Activated CD8-positive, alpha-beta memory T cell treated with anti-CD3 and anti-CD28 coated beads, Interleukin-2, amount 50 U/mL, for 24 hours (primary cell): ENCODE measurements at regions not wholly inside any gene's neighbourhood (a gene's known extent, or its start where the extent isn't known, plus 50 kb on each side); places are given as distances from the start of the nearest gene placed in this dataset.
"Not testable (repeated sequence)": the region's sequence is repeated elsewhere in the genome, so short reads cannot be mapped to it uniquely, and the experiment has no call there.

ENCODE experiments used
- DNase-seq: peaks from one replicate; pipeline ENCODE4 v3.0.0-alpha.2; 2020; ENCODE audit errors: extremely low read depth

DNA sequence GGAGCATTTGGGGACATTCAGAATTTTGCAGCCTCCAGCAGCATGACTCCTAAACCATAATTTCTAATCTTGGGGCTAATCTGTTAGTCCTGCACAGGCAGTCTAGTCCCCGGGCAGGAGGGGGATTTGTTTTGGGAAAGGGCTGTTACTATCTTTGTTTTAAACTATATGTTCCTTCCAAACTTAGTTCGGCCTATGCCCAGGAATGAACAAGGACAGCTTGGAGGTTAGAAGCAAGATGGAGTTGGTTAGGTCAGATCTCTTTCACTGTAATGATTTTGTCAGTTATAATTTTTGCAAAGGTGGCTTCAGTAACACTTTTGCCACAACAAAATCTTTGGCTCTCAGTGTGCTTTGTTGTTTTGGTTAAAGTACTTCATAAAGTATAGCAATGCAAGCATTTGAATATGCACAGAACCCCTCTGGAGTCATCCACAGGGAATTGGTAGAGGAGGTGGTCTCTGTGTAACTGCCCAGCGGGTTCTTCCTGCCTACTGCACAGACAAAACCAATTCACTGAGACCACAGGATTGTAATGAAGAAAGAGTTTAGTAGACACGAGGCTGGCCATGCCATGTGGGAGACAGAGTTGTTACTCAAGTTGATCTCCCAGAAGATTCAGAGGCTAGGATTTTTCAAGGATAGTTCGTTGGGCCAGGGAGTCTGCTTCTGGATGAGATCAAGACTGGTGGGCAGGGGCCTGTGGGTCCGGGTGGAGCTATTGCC lies 224.1 kb upstream of the MYLIP start:
- DNase-seq, result no peak

DNA sequence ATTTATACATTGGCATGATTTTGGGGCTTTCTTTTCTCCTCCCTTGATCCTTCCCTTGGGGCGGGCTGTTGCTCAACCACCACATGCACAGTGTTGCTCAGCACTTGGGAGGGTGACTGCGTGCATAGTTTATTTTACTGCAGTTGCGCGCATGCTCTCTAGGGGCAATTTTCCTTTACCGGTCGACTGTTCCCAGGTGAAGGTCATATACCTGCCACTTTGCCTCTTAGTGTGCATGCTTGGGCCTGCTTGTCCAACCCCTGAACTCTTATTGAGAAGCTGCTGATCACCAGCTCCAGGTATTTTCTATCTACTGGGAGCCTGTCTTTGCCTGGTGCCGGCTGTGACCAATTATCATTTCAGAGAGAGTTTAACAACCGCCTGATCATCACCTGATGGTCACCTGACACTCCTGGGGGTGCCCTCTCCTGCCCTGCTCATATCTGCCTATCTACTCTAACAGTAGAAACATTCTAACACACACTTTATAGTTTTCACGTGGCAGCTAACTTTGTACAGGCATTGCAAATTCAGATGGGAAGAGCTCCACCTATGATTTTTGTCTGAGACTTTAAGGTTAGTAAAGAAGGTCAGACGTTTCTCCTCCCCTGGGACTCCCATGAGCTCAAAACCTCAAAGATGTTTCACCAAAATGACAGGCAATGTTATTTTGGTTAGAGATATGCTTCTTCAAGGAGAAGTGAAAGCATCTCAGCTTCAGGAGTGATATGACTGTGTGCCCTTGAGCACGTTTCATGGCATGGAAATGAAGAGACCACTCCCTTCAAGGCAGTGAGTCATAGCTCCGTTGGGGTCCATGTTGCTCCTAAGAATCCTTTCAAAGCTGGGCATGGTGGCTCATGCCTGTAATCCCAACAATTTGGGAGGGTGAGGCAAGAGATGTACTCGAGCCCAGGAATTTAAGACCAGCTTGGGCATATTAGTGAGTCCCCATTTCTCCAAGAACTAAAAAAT lies 227.5 kb upstream of the MYLIP start:
- DNase-seq, result no peak

DNA sequence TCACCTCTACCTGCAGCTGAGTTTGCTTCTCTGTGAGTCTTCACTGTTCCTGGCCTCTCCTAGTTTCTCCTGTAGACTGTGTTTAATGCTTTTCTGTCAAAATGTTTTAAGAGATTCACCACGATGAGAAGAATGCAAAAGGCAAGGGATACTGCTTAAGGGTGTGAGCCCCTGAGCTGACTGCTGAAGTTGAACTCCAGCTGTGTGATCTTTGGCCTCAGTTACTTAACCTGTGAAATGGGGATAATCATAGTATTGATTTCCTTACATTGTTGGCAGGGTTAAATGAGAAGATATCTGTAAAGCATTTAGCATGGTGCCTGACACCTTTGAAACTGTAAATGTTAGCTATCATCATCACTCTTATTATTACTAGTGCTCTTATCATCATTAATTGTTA lies 230.2 kb upstream of the MYLIP start:
- no peak for DNase-seq

DNA sequence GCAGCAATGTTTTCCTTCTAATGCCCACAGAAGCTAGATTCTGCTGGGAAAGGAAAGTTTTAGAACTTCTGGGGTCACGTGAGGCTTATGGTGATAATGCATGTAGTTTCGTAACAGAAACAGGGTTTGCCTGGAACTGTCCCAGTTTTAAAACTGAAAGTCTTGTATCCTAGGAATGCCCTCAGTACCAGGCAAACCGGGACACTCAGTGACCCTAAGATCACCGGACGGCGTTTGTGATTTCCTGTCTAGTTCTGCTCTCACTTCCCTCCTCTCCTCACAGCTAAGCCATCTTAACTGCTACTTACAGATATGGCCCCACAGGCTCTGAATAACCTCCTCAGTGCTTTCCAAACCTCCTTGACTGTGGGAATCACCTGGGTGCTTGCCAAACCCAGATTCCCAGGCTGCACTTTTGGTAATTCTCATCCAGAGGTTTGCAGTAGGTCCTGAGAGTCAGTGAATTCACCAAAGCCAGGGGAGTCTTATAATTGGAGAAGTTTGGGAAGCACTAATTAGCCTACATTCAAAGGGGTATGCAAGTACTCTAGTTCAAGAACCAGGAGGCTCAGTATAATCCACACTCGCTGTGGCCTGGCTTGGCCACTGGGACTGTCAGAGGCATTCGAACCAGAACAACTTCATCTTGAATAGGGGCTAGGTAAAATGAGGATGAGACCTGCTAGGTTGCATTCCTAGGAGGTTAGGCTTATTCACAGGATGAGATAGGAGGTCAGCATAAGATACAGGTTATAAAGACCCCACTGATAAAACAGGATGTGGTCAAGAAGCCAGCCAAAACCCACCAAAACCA lies 231.6 kb upstream of the MYLIP start:
- no peak for DNase-seq

DNA sequence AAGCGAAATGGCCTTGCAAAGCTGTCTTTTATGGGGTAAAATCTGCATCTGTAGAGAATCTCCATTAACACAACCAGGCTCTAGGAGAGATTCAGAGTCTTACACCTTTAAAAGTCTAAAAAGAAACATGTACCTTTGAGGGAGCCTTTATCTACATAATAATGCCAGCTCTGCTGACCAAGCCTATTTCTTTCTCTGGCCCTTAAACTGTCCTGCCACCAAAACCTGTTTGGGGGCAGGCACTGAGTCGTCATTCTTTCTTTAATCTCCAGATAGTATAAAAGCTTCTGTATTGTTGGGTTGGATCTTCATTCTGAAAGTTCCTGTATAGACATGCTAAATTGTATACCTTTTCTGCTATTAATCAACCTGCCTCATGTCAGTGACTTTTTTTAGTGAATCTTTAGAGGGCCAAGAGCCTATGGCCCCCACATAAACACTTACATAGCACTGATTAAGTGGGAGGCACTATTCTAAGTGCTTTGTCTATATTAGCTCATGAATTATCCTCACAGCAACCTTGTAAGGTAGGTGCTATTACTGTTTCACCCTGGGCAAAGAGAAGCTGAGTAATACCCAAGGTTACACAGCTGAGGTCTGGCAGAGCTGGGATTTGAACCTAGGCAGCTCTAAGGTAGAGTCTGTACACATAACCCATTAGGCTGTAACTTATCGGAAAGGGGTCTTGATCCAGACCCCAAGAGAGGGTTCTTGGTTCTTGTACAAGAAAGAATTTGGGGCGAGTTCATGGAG lies 232.3 kb upstream of the DTNBP1 start:
- no peak for DNase-seq

DNA sequence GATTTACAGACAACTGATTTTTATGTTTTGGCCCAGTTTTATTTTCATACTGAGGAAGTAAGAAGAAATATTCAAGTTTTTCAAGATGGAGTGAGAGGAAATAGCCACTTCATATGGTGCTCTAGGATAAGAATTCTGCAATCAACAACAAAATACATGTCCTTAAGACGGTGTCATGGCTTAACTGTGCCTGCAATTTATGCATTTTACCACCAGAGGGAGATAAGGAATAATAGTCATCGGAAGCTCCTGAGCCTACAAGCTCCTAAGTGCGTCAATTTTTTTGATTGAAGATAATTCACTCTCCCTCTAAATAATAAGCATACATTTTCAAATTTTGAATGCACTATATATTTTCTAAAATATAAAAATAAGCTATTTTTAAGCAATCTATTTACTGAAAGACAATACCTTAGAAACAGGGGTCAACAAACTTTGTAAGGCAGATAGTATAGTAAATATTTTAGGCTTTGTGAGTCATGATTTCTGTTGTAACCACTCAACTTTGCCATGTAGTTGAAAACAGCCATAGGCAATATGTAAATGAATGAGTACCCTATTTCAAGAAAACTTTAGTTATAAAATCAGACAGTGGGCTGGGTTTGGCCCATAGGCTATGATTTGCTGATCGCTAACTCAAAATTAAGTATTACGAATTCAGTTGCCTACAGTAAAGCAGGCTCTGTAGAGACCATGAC lies 230.9 kb upstream of the DTNBP1 start:
- DNase-seq, result no peak

DNA sequence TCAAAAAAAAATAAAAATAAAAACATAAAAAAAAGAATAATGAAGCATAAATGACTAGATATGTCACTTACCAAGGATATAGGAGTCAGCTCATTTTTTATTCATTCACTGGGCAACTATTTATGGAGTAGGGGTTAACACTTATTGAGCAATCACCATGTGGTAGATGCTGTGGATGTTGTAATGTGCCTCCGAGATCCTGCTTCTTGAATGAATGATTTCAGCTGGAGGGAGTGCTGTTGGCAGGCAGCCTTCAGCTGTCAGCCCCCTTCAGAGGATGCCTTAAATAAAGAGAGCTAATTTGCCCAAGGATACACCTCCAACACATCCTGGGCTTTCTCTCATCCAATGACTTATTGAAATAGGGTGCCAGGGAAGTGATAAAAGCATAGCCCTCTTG lies 229.5 kb upstream of the DTNBP1 start:
- DNase-seq, result no peak

DNA sequence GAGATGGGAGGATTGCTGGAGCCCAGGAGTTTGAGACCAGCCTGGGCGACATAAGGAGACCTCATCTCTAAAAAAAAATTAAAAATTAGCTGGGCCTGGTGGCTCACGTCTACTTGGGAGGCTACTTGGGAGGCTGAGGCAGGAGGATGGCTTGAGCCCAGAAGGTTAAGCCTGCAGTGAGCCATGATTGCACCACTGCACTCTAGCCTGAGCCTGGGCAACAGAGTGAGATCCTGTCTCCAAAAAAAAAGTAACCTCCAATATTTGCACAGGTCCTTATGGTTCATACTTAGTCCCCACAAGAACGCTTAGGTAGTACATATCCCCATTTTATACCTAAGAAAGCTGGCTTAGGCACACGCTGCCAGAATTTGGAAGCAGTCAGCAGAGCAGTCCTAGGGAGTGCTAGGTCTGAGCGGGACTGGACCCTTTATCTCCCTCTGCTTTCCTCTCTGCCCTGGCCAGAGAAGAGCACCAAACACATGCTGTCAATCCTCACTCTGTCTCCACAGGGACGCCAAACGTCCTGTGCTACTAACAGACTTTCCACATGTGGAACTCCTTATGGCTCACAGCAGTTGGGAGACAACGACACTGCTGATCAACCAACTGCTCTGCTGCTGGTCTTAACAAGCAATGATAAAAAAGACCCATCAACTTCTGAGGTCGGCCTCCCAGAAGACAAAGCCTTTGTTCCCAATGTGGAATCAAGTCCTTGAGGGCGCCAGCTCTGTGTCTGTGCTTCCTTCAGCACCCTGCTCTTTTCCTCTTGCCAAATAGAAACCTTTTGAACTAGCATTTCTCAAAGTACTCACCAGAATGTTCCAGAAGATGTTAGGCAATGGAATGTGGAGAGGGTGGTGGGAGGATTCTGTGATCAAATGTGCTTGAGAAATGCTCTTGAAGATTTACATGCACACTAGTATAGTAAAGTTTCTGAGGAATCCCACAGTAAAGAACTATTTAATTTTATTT lies 226.3 kb upstream of the DTNBP1 start:
- DNase-seq, result no peak

DNA sequence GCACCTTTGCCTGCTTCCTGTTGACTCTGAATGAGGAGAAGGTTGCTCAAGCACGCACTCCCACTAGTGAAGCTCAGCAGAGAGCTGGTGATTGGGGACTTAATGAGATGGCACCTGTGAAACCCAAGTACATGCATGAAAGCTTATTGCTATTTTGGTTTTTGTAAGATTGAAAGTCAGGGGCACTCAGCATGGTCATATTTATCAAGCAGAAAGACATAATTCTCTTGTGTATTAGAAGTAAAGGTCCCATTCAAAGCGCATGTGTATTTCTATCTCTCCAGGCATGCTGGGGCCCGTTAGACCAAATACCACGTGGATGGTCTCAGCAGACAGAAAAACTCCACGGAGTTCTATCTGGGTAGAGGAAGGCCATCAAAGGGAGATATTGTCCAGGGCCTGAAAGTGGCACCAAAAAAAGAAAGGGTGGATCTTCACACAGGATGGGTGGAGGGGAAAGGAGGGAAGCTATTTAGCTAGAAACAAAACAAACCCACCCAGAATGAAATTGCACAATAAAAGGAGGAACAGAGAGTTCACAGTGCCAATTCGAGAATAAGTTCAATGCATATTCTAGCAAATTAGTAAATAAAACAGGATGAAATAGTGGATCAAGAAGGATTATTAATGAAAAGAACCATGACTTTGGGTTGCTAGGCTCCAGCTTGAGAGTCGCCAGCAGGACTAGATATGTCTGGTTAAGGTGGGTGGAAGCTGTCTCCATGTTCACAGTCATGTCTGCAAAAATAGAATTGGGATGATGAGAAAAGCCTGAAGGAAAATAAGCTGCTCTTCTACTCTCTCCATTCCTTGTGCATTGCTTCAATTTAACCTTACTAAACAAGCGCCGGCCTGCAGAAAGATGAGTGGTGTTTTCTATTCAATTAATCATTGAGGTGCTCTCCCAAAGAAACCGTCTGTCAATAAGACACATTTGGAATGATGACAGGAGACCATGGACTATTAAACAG lies 224.9 kb upstream of the DTNBP1 start:
- no peak for DNase-seq

DNA sequence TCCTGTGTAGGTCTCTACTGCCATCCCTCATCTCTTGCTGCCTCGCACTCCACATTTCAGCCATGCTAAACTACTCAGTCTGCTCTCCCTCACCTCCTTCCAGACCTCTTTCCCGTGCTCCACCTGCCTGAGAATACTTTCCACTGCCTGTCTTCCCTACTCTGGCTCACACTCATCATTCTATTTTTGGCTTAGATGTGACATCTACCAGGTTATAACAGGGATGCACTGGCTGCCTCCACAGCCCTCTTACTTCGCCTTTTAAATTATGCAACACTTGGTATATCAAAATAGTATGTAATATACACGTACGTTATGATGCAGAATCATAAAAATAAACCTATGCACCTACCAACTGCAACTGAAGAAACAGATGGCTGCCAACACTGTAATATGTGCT lies 222.8 kb upstream of the DTNBP1 start:
- no peak for DNase-seq

DNA sequence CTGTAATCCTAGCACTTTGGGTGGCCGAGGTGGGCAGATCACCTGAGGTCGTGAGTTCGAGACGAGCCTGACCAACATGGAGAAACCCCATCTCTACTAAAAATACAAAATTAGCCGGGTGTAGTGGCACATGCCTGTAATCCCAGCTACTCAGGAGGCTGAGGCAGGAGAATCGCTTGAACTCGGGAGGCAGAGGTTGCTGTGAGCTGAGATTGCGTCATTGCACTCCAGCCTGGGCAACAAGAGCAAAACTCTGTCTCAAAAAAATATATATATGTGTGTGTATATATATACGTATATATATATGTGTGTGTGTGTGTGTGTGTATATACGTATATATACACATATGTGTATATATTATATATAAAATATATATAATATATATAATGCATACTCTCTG lies 220.8 kb upstream of the DTNBP1 start:
- not testable (repeated sequence) for DNase-seq

DNA sequence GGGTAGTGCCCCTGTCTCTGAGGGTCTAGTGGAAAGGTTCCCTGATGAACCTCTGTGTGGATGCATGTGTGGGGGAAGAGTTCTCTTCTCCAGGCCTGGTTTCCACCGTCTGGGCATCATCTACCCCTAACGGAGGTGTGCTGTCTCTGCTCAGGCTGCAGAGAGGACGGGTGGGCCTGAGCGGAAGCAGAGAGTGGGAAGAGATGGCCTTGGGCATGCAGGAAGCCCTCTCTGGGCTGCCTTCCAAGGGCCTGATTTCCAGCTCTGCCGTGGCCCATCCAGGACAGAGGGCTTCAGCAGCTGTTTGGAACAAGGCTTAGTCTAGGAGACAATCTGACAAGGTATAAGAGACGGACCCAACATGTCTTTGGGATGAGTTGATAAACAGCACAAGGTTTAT lies 220.1 kb upstream of the DTNBP1 start:
- no peak for DNase-seq

DNA sequence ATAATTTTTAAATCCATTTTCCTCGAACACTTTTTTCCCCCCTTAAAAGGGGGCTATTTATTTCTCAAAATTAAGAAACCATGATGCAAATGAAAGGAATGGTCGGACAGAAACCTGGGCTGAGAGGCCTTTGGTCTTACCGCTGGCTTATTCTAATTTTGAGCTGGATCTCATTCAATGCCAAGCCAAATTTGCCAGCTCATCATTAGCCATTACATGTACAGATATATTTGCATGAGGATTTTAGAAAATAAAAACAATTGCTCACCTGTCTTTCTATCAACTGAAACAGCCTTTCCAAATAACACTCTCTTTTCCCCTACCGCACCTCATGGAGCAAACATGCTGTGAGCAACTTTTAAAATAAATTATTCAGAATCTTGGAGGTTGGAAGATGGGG lies 219.5 kb upstream of the DTNBP1 start:
- DNase-seq, result no peak

DNA sequence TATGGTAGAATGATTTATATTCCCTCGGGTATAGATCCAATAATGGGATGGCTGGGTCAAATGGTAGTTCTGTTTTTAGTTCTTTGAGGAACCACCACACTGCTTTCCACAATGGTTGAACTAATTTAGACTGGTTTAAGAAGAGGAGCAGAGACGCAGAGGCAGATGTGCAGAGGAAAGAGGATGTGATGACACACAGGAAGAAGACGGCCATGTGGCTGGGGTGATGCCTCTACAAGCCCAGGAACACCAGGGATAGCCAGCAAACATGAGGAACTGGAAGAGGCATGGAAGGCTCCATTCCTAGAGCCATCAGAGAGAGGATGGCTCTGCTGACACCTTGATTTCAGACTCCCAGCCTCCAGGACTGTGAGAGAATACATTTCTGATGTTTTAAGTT lies 218.3 kb upstream of the DTNBP1 start:
- no peak for DNase-seq

DNA sequence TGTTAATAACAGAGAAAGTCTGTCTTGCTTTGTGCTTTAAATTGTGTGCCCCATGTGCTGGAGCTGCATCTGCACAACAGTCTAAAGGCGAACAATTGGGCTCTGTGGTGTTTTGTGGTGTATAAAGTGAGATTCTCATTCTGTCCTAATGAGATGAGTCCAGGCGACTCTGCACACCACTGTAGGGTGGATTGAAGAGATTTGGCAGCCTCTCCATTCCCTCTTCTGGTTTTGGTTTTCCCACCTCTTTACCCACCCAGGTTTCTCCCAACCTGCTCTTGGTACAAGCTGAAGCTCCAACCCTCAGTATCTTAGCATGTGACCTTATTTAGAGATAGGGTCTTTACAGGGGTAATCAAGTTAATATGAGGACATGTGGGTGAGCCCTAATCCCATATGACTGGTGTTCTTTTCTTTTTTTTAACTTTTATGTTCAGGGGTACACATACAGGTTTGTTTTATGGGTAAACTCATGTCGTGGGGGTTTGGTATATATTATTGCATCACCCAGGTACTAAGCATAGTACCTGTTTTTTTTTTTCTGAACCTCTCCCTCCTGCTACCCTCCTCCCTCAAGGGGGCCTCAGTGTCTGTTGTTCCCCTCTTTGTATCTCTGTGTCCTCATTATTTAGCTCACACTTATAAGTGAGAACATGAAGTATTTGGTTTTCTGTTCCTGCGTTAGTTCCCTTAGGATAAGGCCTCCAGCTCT lies 217.6 kb upstream of the DTNBP1 start:
- DNase-seq, result no peak

DNA sequence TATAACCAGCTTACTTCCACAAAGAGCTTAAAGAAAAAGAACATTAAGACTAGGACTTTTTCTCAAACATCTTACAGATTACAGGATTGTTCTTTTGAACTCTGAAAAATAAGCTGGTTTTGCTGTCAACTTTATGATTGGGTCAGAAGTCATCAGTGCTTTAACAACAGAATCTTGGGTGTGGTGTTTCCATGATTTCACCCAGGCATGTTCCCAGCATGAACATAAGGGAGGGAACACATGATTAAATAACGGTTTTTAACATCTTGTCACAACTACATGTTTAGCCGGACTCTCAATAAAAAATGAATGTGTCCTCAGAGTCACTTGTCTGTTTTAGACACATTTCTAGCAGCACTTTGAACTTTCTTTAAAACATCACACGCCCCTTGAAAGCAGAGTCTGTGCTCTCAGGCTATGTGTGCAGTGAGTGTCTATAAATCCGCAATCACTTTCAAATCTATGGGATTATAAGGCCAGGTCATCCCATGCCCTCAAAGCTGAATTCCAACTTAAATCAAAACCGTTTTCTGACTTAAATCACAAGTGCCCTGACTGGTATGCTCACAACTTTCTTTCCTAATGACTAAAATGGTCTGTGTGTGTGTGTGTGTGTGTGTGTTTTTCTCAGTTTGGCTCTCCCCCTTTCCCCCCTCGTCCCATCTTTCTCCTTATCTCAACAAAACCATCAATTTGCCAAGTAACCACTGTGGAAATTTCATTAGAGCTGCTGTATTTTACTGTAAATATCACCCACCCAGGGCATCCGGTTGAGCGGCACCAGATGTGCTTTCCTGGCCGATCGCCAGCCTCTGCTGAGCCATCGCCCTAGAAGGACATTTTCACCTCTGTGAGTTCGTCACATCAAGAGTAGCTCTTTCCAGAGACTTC lies 216.8 kb upstream of the DTNBP1 start:
- peak; percentile 21 for DNase-seq

DNA sequence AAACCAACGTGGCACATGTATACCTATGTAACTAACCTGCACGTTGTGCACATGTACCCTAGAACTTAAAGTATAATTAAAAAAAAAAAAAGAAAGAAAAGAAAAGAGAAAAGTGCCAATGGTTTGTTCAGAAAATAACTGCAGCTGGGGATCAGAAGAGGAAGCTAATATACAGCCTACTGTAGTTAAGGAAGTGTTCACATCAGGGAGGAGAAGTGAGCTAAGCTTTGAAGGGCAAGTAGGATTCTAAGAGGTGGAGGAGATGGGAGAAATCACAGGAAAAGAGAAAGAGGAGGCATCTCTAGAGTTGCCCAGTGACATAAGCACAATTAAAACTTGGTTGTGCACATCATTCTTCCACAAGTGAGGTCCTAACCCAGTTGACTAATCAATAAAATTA lies 214.4 kb upstream of the DTNBP1 start:
- DNase-seq, result no peak
